ENCODE measurements at regions not wholly inside any gene's neighbourhood (a gene's known extent, or its start where the extent isn't known, plus 50 kb on each side); places are given as distances from the start of the nearest gene placed in this dataset.

- no peak overlapping the region for H4K5ac ChIP-seq (ENCODE audit: insufficient read length, low read depth, low read length)
- H3K56ac ChIP-seq (replicated peaks; ENCODE audit: insufficient read length, low read depth, low read length): no peak overlapping the region
- H3K4me2 ChIP-seq (ENCODE audit: insufficient read depth in 1 of 2, low read depth in 2 of 2, low read length in 2 of 2): no peak overlapping the region
- H3K4me1 ChIP-seq (replicated peaks in 1 of 4; ENCODE audit: control insufficient read depth in 3 of 4, insufficient read depth in 4 of 4, low read length in 3 of 4): no peaks in the 10 kb centered on the region
- no peaks in the 10 kb centered on the region for H4K20me1 ChIP-seq (replicated peaks in 1 of 2; ENCODE audit: control insufficient read depth in 1 of 2, insufficient read depth in 2 of 2, low read length in 2 of 2)
- H4K91ac ChIP-seq (replicated peaks; ENCODE audit: insufficient read length, low read length): no peak overlapping the region
- H2BK20ac ChIP-seq (ENCODE audit: low read length): no peak overlapping the region
- no peaks in the 10 kb centered on the region; the same call in 1 of the 2 replicates for H3K23me2 ChIP-seq (ENCODE audit: low read depth, low read length)
- no peak overlapping the region for H2BK15ac ChIP-seq (ENCODE audit: low read length)
- no peak overlapping the region for H3K18ac ChIP-seq (ENCODE audit: extremely low read depth, low read length)
- no peak overlapping the region for H2BK12ac ChIP-seq (ENCODE audit: low read depth, low read length)
- H3K79me1 ChIP-seq (ENCODE audit: low read depth, low read length): no peaks in the 10 kb centered on the region
- no peak for FAIRE-seq
- no peak overlapping the region for H3K27ac ChIP-seq (ENCODE audit: low read depth, low read length)
- 76% methylated on average over 1 of the region's 1 CpG; no CpG with 5 or more reads in 1 of the 2 experiments for WGBS, 2 experiments (ENCODE audit: extremely low coverage in 1 of 2, insufficient coverage in 1 of 2, insufficient read length in 1 of 2, insufficient replicate concordance in 2 of 2, low coverage in 1 of 2, low lambda C conversion rate in 2 of 2, missing lambda C conversion rate in 1 of 2)
- no peak overlapping the region for H2AFZ ChIP-seq (ENCODE audit: low read length)
- no peak overlapping the region for H3K14ac ChIP-seq (ENCODE audit: insufficient read length)
- no peaks in the 10 kb centered on the region for H3K9me3 ChIP-seq (ENCODE audit: insufficient read depth in 2 of 2, low read depth in 1 of 2, low read length in 1 of 2)
- H3K79me2 ChIP-seq (ENCODE audit: control insufficient read depth in 1 of 2, insufficient read depth in 2 of 2, low read length in 2 of 2): no peaks in the 10 kb centered on the region
- no peak overlapping the region for H3K9ac ChIP-seq (replicated peaks in 1 of 4; ENCODE audit: extremely low read depth in 1 of 4, low read depth in 3 of 4, low read length in 3 of 4)
- H3K4ac ChIP-seq (replicated peaks; ENCODE audit: insufficient read length, low read depth, low read length): no peak overlapping the region
- no peak for DNase-seq (ENCODE audit: low read depth in 1 of 2, low spot score in 2 of 2)
- no peak for TF ChIP-seq ASH2L (IDR thresholded peaks at IDR 0.05; ENCODE audit: low read length)
- no peak for TF ChIP-seq BACH1 (IDR thresholded peaks at IDR 0.05; ENCODE audit: low read length)
- TF ChIP-seq USF2 (IDR thresholded peaks at IDR 0.05; ENCODE audit: low read length): no peak
- TF ChIP-seq POU5F1 (IDR thresholded peaks at IDR 0.05; ENCODE audit: low read depth, low read length): no peak
- no peak for TF ChIP-seq TAF7 (optimal IDR thresholded peaks at IDR 0.05; ENCODE audit: borderline replicate concordance, low read depth, low read length)
- TF ChIP-seq CTBP2 (IDR thresholded peaks at IDR 0.05; ENCODE audit: borderline replicate concordance, insufficient read depth, insufficient read length, low read length): no peak
- no peak for TF ChIP-seq YY1 (IDR thresholded peaks at IDR 0.05; ENCODE audit: low read depth, low read length)
- TF ChIP-seq ZNF274 (IDR thresholded peaks at IDR 0.05; ENCODE audit: borderline replicate concordance, extremely low read depth, low read length): no peak
- H2BK120ac ChIP-seq (replicated peaks; ENCODE audit: low read depth, low read length): no peak overlapping the region
- no peak overlapping the region for H2BK5ac ChIP-seq (ENCODE audit: low read depth, low read length)
- POLR2A ChIA-PET (ENCODE audit: partially characterized antibody): no interaction called here
- no peak overlapping the region for H4K8ac ChIP-seq (ENCODE audit: extremely low read depth, insufficient read depth, low read length)
- no peak overlapping the region for H3K4me3 ChIP-seq (ENCODE audit: extremely low read depth in 1 of 4, insufficient read depth in 2 of 4, low read depth in 3 of 4, low read length in 4 of 4)
- no peaks in the 10 kb centered on the region for H3K36me3 ChIP-seq (ENCODE audit: control insufficient read depth in 2 of 4, insufficient read depth in 4 of 4, low read length in 3 of 4)
- CTCF ChIA-PET (ENCODE audit: partially characterized antibody): no interaction called here
- no peaks in the 10 kb centered on the region for H3K27me3 ChIP-seq (replicated peaks in 1 of 4; ENCODE audit: control insufficient read depth in 3 of 4, extremely low read depth in 1 of 4, insufficient read depth in 3 of 4, low read length in 3 of 4)
- no peak overlapping the region for H3K23ac ChIP-seq (ENCODE audit: insufficient read length)
- no peak overlapping the region for H2AK5ac ChIP-seq (ENCODE audit: low read depth, low read length)
Observed at GRCh38 chr13:76326343-76326742, 559.9 kb downstream of the KCTD12 start.

Data from H1 (cell line).